ENCODE measurements at regions not wholly inside any gene's neighbourhood (a gene's known extent, or its start where the extent isn't known, plus 50 kb on each side); places are given as distances from the start of the nearest gene placed in this dataset.

DNA sequence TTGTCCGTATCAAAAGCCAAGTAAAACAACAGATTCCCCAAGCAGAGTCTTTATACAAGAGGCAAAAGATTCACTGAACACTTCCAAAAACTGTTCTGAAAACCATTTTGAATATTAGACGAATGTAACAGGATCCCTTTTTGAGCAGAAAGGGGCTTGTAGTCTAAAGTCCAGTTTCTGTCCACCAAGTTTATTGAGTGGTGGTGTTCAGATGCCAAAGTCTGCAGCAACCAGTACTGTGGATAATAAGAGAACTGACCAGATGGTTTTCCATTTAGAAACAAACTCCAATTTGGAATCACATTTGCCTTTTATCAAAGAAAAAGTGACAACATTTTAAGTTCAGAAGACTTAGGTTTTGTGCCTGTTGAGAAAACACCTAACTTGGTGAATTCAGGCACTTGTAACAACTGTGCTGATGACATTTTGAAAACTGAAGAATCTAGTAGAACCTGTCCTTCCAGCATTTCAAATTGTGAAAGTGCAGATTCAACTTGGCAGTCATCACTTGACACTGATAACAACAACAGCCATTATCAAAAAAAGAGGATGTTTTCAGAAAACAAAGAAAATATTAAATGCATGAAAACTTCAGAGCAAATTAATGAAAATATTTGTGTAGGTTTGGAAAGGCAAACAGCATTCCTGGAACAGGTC lies 217.1 kb downstream of the CSNK2A3 start:
- ATAC-seq (no peak), DNase-seq (no peak)

DNA sequence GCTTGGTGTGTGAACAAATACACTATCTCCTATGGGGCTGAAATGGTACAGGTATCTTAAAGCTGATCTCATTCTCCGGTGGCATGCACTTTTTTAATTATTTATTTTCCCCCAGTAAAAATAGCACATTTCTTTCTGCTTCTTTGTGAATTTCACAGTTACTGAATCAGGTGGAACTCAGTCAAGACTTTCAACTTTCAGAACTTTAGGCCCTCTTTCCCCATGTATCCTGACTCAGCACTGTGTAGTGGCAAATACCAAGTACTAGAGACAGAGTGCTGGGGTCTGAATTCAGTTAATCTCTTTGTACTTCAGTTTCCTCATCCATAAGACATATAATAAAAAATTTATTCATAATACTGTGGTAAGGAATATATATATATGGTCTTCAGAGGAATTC lies 223.9 kb downstream of the CSNK2A3 start:
- ATAC-seq, result no peak
- DNase-seq, result no peak

DNA sequence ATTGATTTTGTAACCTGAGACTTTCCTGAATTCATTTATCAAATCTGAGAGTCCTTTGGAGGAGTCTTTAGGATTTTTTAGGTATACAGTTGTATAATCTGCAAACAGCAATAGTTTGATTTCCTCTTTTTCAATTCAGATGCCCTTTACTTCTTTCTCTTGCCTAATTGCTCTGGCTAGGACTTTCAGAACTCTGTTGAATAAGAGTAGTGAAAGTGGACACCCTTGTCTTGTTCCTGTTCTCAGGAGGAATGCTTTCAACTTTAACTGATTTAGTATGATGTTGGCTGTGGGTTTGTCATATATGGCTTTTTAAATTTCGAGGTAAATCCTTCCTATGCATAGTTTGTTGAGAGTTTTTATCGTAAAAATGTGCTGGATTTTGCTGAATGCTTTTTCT lies 227.4 kb downstream of the CSNK2A3 start:
- ATAC-seq (no peak), DNase-seq (no peak)

DNA sequence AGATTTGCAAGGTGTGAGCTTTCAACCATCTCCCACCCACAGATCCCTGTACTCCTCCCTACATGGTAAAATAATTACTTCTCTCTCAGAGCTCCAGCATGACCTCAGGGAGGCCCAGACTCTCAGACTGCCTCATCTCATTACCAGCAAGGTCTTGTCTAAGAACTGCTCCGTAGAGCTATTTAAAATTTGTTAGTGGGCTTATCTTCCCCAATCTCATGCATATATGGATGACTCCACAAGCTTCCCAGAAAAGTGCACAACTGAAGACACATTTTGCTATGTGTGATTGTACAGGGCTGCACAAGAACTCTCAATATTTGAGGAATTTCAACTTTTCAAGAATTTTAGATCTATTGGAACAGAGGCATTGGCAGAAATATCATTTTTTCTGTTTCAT lies 230.3 kb downstream of the CSNK2A3 start:
- no peak for DNase-seq
- no peak for ATAC-seq

DNA sequence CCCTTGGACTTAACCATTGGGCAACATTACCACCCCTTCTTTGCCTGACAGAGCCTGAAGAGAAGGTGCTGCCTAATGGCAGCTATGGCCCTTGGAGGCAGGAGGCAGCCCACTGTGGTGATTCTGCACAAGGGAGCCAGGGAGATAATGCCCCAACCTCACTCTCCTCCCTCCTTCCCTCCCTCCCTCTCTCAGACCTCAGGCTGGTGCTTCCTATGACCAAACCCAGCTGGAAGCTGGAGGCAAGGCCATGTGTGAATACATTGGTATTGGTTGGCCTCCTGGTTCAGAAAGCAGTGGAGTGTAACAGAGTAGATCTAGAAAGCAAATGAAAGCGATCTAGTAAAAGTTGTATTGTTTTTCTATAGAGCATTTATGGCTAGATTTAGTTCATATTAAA lies 233.1 kb downstream of the CSNK2A3 start:
- no peak for ATAC-seq
- DNase-seq, result no peak

DNA sequence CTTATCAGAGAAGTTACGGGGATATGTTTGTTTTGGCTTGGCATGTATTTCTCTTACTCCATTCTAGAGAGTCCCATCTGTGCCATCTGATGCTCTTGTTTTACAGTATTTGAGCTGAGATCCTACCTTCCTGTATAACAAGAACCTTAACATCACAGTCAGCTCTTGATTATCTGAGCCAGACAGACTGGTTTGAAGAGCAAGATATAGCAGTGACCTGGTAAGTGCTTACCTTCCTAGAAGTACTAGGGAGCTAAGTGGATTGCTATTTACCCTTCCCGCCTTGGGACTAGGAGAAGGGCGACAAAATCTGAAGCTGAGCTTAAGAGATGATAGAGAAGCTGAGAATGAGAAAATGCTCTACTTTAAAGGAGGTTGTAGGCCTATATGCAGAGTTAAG lies 235.3 kb downstream of the CSNK2A3 start:
- ATAC-seq (no peak), DNase-seq (no peak)

DNA sequence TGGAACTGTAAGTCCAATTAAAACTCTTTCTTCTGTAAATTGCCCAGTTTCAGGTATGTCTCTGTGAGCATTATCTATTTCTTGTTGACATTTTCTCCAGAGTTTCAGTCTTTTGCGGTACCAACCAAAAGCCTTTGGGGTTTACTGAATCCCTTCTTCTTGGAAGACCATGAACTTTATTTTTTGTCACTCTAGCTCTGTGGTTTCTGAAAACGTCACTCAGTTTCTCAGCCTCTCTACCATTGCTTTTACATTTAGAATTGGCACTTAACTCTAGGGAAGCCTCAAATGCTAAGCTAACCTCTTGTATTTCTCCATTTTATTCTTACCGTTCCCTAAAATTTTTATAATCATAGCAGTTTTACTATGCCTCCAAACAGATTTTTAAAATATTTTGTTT lies 237.6 kb downstream of the CSNK2A3 start:
- DNase-seq (no peak), ATAC-seq (no peak)

DNA sequence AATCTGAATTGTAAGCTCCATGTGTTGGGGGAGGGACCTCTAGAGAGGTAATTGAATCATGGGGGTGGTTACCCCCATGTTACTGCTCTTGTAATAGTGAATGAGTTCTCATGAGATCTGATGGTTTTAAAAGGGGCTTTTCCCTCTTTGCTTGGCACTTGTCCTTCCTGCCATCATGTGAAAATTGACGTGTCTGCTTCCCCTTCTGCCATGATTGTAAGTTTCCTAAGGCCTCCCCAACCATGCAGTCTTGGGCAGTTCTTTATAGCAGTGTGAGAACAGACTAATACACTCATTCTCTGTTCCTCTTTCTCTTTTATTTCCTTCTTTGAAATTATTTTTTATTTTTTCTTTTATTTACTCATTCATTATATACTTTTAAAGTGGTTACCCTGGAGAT lies 239.4 kb downstream of the CSNK2A3 start:
- no peak for ATAC-seq
- DNase-seq, result no peak

DNA sequence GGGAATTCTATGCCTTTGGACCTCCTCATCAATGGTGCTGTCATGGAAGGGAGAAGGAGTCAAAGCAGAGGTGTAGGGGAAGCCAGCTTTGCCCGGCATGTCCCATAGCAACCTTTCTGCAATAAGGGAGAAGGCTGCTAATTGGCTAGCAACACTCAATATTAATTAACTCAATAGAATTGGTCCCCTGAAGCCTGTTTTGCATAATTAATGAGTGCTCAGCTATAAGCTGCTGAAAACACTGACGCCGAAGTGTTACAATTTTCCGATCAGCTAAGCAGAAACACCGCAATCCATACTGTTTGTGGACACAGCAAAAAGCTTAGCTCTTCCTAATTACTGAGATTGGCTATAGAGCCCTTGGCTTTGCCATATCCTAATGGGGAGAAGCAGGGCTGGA lies 245.0 kb downstream of the CSNK2A3 start:
- DNase-seq (no peak), ATAC-seq (no peak)

DNA sequence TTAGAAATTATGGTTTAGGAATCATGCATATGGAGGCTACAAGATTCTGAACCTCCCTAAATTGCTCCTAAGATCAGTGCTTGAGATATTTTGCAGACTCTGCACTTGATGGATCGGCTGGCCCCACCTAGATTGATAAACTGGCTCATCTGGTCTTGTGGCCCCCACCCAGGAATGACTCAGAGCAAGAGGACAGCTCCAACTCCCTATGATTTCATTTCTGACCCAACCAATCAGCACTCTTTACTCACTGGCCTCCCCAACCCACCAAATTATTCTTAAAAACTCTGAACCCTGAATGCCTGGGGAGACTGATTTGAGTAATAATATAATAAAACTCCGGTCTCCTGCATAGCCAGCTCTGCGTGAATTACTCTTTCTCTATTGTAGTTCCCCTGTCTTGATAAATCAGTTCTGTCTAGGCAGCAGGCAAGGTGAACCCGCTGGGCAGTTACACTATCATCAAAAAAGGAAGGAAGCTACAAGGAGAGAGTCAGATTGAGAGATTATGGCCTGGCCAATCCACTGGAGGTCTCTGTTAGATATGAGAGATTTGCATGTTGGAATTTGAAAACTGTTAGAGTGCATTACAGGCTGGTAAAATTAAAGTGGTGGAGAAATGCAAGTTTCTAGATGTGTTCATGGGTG lies 245.8 kb downstream of the CSNK2A3 start:
- no peak for DNase-seq
- ATAC-seq, result no peak

DNA sequence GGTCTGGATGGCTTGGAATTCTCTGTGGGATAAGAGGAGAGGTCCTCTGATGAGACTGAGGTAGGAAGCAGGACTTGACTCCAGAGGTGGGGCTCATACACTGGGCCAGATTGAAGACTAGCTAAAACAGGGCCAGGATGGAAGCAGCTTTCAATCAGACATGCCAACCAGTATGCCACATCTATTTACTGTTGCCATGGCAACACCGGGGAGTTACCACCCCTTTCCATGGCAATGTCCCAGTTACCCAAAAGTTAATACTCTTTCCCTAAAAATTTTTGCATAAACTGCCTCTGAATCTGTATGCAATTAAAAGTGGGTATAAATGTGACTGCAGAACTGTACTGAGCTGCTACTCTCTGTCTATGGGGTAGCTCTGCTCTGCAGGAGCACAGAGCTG lies 247.5 kb upstream of the ZBED5 start:
- no peak for DNase-seq
- ATAC-seq, result no peak

DNA sequence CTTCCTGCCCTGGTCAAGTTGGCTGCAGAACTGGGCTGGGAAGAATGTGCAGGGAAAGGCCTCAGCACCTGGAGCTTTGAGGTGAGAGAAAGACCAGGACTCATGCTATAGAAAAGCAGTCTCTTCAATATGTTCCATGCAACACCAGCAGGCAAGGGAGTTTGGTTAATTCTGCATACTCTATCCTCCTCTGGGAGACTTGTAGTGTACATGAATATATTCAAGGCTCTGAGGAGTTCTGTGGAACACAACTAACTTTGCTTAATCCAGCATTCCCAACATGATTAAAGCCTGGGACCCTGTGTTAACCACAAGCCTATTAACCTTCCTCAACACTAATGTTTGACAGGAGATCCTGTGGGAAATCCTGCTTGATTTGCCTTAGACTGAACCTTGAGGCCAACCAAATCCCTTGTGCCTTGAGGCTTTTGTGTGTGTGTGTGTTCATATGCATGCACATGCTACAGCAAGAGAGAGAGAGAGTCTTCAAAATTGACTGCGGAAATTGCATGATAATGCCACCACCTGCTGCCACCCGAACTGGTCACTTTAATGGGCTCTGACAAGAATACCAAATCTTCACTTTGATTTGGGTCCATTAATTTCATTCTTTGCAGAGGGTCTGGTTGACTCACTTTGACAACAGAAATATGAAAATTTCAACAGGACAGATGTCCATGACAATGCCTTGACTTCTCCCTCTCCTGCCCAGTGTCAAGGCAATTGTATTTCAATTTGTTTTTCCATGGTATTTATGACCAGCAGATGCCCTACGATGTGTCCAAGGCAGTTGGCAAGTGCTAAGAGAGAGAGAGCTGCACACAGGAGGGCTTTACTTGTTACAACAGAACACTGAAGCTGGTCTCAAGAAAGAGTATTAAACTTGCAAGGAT lies 238.2 kb upstream of the ZBED5 start:
- ATAC-seq (no peak), DNase-seq (no peak)

DNA sequence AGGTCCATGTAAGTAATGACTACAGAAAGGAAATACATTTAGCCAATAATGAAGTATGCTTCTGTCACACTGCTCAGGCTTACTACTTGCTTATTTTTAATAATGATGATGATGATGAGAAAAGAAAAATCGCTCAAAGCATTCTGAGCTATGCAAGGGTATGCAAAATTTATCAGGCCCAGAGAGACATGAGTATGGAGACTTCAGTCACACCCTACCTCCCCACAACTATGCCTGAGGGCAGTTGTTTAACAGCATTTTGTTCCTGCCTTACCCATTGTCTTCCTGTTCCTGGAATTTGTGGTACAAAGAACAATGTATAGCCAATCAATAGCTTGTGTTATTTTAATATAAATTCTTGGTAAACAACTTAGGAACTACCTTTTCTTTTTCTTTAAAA lies 232.6 kb upstream of the ZBED5 start:
- DNase-seq (no peak), ATAC-seq (no peak)

DNA sequence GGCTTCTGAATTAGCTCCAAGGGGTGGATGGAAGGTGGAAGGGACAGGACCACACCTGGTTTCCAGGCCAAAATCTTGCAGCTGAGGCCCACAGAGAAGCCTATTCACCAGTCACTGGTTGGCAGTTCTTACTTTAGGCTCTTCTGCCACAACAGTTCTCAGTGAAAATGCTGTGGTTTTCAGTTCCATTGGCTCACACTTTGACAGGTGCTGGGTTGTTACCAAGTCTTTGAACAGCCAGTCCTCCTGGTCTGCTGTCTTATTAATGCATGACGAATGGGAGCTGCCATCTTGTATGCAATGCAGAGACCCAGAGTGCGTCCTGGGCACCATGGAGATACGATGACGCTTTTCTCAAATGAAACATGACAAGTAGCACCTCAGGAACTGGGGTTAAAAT lies 232.0 kb upstream of the ZBED5 start:
- DNase-seq (no peak), ATAC-seq (no peak)

DNA sequence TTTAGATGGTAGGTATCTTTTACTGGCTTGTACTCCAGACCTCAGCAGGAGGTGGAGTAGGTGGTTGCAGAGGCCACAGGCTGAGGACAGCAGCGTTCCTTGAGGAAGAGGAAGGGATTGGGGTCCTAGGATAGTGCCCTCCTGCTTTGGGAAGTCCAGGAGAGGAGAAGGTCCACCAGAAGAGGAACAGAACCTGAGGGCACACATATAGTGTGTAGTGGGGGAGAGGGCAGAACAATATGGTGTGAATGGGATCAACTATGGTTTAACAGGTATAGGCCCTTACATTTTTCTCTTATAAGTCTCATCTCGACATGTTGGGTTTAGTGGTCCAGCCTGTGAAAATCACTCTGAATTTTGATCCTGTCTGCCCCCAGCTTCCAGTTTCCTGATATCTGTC lies 229.1 kb upstream of the ZBED5 start:
- no peak for ATAC-seq
- DNase-seq, result no peak

DNA sequence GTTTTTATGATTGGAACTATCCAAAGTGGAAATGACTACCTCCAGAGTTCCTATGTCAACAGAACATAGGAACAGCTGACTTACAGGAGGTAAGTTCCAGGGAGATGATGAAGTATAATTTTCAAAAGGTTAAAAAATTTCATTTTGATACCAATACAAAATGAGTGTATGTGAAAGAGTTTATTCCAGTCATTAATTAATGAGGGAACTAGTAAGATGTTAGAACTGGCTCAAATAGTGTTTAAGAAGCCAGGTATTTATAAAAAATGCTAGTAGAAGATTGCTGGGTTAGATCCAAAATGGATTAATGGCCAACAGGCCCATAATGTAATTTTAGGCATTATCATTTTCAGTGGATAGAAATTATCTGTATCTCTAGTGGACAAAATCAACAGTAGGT lies 227.7 kb upstream of the ZBED5 start:
- DNase-seq (no peak), ATAC-seq (no peak)

DNA sequence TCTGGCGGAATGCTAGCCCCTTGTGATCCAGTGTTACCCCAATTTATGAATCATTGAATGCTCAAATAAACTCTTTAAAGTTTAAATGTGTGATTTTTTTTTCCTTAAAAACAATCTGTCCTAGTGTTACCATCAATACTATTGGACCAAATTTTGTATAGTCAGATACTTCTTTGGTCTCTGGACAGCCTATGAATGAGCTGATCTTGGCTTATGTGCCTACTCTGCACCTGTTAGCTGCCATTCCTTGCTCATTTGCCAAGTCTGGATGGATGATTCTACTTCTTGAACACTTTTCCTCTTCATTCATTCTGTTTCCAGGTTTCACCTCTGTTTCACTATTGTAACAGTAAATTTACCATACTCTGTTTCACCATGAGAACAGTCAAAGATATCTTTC lies 226.5 kb upstream of the ZBED5 start:
- ATAC-seq, result no peak
- DNase-seq, result no peak

DNA sequence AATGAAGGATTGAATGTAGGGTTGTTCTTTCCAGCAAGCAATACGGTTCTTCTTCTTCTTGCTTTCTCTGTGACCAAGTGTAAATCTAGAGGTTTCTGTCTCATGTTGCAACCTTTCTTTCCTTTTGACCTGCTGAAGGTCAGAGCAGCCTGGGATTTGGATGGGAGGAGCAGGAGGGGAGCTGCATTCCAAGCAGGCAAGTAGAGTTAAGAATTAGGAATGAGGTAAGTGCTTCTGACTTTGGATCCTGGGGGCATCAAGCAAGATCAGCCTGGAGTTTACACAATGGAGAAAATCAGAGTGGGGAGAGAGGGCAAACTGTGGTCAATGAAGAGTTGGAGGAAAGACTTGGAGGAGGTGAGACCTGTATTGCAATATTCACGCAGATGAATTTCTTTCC lies 225.6 kb upstream of the ZBED5 start:
- ATAC-seq, result no peak
- DNase-seq, result no peak

DNA sequence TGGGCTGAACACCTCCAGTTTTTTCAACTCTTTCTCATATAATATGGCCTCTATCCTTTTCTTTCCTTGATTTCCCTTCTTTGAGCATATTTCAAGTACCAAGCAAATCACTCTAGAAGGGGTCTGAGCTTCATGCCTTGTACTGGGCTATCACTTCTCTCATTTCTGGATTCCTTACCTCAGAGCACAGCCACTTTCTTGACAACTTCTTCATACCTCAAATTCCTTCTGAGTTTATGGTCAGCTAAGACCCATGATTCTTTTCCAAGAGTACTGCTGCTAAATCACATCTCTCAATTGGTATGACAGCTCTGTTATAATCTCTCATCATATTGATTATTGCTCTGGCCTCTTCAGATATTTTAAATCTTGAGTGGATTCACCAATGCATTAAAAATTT lies 224.8 kb upstream of the ZBED5 start:
- ATAC-seq (no peak), DNase-seq (no peak)

DNA sequence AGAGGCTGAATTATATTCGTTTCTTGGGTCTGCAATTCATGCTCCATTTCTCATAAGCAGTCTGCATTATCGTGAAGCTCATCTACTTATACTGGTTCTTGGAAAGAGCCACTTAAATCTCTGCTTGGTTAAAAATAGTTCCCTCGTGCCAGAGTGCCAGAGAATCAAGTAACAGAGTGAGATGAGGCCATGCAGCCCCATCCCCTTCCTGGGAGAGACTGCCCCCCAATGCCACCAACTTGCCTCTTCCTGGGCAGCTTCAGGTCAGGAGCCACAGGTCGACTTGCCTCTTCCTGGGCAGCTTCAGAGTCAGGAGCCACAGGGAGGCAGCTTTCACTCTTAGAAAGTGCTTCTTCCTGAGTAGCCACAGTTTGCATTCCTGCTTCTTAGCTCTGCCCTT lies 223.9 kb upstream of the ZBED5 start:
- no peak for ATAC-seq
- DNase-seq, result no peak

DNA sequence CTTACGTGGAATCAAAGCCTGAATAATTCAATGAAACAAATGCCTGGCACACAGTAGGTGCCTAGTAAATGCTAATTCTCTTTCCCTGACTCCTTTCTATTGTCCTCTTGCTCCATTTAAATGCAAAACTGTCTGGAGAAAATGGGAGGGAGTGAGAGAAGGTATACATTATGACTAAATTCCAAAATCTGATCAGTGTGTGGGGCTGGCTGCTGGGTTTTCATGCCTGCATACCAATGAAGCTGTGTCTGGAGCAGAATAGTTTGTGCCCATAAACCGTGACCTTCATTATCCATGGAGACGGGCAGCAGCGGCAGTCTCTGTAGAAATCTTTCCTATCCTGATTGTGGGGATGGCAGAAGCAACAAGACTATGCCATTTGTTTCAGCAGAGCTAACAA lies 223.4 kb upstream of the ZBED5 start:
- DNase-seq (no peak), ATAC-seq (no peak)

DNA sequence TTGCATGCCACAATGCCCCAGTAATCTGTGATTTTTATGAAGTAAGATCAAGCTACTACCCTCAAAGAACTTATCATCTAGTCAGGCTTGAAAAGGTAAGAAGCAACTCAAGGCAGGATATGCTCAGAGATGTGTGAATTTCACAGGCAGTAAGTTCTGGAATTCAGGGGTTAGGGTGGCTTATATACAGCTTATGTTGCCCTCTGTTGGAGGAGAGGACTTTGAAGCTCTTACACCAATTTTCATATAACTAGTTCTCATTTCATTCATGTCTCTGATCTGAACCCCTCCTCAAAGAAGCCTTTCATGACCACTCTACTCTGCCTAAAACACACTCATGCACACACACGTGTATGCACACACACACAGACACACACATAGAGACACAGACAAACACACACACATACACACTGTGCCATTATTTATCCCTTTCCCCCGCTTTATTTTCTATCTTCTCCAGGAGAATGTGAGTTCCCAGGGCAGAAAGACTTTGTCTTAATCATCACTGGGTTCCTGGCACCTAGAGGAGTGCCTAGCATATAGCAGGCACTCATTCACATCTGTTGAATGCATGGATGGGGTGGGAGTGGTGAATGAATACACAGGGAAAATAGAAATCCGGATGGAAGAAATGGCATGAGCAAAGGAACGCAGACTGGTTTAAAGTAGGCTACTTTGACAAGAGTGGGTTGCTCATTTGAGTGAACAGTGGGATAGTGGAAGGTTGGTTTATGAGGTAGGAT lies 220.7 kb upstream of the ZBED5 start:
- no peak for DNase-seq

DNA sequence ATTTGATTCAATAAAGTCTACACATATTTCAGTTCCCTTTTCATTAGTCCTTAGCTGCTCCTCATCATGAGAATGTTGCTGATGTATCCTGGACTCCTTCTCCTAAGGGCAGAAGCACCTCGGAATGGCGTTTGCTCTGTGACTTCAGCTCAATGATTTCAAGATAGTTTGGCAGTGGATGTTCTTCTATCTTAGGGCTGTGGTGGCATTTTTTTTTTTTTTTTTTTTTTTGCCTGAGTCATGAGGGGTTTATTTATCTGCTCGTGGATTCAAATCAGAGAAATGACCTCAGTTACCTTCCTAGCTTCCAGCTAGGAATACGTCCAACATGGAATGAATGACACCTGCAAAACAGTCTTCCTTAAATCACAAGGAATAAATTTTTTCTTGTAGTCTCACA lies 220.0 kb upstream of the ZBED5 start:
- DNase-seq, result no peak

More for the DNA sequence above, 220.7 kb upstream of the ZBED5 start:
- ATAC-seq, result no peak

More for the DNA sequence above, 220.0 kb upstream of the ZBED5 start:
- ATAC-seq, result no peak

Data from stimulated activated naive CD8-positive, alpha-beta T cell treated with anti-CD3 and anti-CD28 coated beads, Interleukin-15, Interleukin-2, amounts not matched to agents 100 U/mL and 50 U/mL, for 24 hours (primary cell).